Stimulated activated CD8-positive, alpha-beta memory T cell treated with anti-CD3 and anti-CD28 coated beads, Interleukin-15, amount 100 ng/mL, for 4 hours (primary cell): ENCODE measurements at regions not wholly inside any gene's neighbourhood (a gene's known extent, or its start where the extent isn't known, plus 50 kb on each side); places are given as distances from the start of the nearest gene placed in this dataset.
"Not testable (repeated sequence)": the region's sequence is repeated elsewhere in the genome, so short reads cannot be mapped to it uniquely, and the experiment has no call there.

Experiments
- DNase-seq, 2 donors: peaks; one replicate each; pipeline ENCODE4 v3.0.0-alpha.2; 2020; ENCODE audit warnings: low read depth in 2 of 2

GRCh38 chr2:12877761-12878160 lies 161.0 kb downstream of the TRIB2 start:
- no peak for DNase-seq

DNA sequence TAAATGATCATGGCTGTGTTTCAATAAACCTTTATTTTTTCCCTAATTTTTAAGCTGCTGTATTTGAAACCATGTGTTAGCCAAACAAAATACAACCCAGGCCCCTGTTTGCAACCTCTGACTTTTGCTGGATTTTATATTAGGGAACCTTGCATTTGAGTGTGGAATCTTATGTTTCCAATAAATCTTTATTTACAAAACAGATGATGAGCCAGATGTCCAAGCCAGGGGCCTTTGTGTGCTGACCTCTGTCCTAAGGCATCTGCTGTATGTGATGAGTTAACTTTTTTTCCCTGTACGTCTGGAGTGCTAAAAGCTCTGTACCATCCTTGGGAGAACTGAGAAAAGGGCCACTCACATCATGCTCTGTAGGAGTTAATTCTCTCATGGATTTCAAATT lies 162.9 kb downstream of the TRIB2 start:
- DNase-seq: no peak

GRCh38 chr2:12881952-12882351 lies 165.2 kb downstream of the TRIB2 start:
- DNase-seq: no peak

DNA sequence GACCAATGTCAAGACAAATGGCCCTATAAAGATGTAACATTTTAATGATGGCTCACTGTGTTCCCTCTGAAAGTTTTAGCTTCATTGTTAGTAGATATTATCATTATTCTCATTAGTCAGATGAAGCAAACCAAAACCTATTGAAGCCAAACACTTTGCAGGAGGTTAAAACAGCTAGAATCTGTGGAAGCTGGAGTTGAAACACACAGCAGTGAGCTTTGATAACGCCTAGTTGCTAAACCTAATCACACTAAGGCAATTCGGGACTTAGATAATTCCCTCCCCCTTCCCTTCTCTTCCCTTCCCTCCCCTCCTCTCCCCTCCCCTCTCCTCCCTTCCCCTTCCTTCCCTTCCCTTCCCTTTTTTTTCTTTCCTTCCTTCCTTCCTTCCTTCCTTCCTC lies 165.7 kb downstream of the TRIB2 start:
- DNase-seq: no peak

GRCh38 chr2:12883906-12884305 lies 167.2 kb downstream of the TRIB2 start:
- DNase-seq: no peak

DNA sequence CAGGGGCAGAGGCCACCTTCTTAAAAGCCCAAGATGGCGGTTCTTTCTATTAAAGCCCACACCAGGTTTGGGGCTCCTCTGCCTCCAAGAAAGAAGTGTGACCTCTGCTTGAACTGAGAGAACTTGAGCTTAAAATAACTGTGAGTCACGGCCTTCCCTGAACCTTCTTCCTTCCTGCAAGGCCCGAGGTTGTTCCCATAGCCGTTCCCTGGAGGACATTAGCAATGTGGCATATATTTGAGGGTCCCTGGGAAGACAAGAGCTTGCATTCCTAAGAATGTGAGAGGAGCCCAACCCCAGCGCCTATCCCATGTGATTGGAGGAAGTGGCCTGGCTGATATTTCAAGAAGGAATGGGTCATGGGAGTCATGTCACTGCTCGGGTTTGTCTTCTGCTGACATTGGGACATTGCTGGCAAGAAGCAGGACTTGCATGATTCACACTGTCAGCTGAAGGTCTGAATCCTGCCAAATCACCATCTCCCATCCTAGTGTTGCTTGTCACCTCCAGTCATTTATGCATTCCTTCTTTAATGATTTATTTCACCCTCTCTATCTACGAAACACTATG lies 168.1 kb downstream of the TRIB2 start:
- DNase-seq: no peak

DNA sequence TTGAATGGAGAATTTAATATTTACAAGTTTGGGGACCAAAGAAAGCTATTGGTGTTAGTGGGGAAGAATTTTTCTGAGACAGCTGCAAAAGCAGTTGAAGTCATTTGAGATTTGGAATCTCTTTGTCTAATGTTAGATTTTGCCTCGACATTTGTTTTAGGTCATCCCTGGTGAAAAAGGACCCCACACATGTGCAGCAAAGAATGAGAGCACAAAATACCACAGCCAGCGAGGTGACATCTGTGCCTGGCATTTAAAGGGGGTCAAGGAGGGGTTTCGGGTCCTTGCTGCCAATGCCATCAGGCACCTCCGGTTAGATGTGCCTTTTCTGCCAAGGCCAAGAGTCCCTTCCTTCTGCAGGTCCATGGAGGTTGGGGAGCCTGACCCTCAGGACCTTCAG lies 173.3 kb downstream of the TRIB2 start:
- no peak for DNase-seq

DNA sequence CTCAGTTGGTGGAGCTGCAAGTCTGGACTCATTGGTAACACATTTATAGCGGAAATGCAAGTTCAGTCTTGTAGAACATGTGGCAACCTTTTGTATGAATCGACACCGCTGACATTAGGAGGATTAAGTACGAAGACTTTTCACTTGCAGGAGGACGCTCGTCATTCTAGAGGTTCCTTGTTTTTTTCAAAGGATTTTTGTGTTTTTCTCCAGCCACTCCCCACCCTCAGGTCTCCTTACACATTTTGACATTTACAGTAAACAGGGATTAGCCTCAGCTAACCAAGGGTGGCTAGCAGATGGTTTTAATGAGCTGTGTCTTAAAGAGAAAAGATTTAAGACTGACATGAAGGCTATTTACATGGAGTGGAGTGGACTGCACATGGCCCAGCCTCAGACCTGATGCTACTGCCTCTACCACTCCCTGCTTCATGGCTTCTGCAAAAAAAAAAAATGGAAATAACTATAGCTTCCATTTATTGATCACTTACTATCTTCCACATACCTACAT lies 173.8 kb downstream of the TRIB2 start:
- DNase-seq: no peak

DNA sequence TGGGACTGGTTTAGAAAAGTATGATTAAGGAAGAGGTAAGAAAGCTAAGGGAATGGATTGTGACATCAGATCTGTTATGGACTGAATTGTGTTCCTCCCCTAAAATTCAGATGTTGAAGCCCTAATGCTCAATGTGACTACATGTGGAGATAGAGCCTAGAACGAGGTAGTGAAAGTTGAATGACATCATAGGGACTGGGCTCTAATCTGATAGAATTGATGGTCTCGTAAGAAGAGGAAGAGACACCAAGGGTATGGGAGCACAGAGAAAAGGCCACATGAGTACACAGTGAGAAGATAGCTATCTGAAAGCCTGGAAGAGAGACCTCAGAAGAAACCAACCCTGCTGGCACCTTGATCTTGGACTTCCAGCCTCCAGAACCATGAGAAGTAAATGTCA lies 178.3 kb downstream of the TRIB2 start:
- no peak for DNase-seq

DNA sequence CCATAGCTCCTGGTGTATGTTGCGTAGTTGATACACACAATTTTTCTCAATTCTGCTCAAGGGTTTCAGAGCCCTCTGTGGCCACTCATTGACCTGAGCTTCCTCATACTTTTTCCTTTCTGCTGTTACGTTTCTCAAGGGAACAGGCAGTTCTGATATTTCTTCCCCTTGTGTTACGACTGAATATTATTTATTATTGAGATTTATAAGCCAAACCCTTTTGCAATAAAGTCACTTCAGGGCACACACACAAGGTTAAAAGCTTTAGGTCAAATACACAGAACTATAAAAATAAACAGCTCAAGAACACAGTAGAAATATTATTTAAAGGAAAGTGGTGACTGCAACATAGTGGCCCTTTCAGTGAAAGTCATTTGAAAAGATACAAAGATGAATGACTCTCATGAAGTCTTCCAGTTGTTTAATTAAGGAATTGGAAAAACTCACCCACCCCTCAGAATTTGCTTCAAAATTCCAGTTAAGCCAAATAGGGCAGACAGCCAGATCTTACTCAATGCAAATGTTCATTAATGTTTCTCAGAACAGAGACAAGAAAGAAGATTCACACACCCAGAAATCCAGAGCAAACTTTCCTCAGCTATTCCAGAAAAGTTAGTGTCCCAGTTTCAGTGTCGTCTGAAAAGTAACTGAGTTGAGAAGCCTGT lies 179.7 kb downstream of the TRIB2 start:
- DNase-seq: no peak

DNA sequence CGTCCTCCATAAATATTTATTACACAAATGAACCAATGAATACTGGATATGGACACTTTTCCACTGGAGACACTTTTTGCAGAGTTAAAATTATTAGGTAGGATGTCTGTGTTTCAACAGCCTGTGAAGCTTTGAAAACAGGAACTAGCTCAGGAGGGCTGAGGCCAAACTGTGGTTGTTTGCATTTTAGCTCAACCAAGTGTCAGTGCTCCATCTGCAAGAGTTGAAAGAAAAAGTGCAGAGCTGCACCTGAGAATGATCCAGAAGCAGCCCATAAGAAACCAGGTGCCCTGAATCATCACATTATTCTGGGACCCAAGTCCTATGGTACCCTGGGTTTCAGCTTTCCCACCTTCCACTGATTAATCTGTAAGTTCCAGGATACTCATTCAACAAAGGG lies 180.4 kb downstream of the TRIB2 start:
- DNase-seq: no peak

- no peak for DNase-seq
These were observed 186.5 kb downstream of the TRIB2 start for GRCh38 chr2:12903272-12903671.

DNA sequence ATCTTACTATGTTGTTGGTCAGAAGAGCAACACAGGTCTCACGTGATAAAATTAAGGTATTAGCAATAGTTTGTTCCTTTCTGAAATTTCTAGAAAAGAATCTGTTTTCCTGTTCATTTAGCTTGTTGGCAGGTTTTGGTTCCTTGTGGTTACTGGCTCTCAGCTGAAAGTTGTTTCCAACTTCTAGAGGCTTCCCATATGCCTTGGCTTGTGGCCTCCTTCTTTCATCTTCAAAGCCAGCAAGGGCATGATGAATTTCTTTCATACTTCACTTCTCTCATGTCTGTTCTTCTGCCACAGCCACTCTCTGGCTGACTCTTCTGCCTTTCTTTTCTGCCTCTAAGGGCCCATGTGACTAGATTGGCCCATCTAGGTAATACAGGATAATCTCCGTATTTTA lies 193.7 kb downstream of the TRIB2 start:
- DNase-seq: no peak

- DNase-seq: no peak
These were observed 199.1 kb downstream of the TRIB2 start for GRCh38 chr2:12915787-12916186.

- DNase-seq: no peak
These were observed 201.6 kb downstream of the TRIB2 start for GRCh38 chr2:12918138-12918834.

- no peak for DNase-seq
These were observed 202.2 kb downstream of the TRIB2 start for GRCh38 chr2:12918835-12919445.

DNA sequence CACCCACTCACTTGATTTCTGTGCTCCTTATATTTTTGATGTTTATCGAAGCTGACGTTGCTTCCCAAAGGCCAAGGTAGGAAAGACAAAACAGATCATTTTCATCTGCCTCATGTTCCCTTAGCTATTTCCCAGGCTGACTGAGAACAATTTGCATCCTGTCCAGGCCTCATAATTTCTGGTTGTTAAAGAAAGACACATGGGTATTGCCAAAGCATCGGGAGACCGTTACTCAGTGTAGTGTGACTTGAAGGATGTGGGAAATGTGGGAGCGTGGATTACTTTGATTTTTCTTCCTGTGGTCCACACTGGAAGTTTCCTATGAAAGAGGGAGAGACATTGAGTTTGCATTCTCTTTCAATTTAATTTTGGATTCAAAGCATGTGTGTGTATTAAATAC lies 204.6 kb downstream of the TRIB2 start:
- no peak for DNase-seq

DNA sequence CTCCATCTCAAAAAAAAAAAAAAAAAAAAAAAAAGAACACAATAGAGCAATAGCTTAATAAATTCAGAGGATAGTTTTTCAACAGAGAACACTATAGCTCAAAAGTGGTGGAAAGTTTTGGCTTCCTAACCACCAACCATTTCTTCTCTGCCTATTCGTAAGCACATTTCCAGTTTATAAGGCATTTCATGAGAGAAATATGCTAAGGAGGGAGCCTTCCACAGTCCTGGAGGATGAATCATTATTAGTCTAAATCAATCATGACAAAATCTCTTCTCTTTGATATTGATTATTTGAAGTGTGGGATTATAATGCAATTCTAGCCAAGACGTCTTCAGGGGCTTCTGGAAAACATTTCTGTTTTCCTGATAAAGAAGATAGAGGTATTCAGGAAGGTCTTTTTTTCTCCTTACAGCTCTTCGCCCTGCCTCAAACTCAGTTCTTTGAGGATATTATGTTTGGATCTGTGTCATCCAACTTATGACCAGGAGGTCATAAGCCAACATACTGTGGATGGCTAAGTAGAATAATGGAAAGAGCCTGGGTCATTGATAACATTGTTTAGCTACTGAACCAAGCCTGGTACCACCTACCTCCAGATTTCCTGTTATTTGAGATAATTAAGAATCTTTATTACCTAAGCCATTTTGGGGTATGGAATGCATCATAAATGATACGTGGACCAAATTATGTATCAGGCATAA lies 207.3 kb downstream of the TRIB2 start:
- DNase-seq: no peak

DNA sequence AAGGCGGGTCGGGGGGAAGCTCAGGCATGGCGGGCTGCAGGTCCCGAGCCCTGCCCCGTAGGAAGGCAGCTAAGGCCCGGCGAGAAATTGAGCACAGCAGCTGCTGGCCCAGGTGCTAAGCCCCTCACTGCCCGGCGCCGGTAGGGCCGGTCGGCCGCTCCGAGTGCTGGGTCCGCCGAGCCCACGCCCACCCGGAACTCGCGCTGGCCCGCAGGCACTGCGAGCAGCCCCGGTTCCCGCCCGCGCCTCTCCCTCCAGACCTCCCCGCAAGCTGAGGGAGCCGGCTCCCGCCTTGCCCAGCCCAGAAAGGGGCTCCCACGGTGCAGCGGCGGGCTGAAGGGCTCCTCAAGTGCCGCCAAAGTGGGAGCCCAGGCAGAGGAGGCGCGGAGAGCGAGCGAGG lies 209.9 kb downstream of the TRIB2 start:
- DNase-seq: not testable (repeated sequence)

DNA sequence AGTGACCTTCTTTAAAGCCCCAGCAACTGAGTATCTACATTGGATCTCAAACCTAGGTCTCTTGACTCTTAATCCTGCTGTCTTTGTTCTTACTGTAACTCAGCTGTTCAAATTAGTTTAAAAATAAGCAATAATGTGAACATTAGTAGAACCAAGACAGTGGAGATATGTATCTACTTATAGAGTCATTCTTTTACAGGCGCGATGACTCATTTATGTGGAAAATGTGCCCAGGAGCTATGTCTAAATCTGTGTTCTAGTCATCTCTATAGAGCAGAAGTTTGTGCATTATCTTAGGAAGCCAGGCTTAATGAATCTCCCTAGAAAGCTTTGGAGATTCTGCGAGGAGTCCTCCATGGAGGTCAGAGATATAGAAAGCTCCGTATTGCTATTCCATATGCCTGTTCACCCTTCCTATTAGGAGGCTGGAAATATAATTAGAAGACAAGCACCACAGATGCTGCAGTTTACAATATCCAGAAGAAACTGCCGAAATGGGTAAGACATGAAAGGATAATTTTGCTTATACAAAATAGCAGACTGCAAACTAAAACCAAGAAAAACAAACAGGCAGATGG lies 211.6 kb downstream of the TRIB2 start:
- no peak for DNase-seq

- DNase-seq: no peak
These were observed 212.2 kb downstream of the TRIB2 start for GRCh38 chr2:12928775-12929401.
